NCI-H1048 (cell line): ENCODE measurements at regions not wholly inside any gene's neighbourhood (a gene's known extent, or its start where the extent isn't known, plus 50 kb on each side); places are given as distances from the start of the nearest gene placed in this dataset.
"Not testable (repeated sequence)": the region's sequence is repeated elsewhere in the genome, so short reads cannot be mapped to it uniquely, and the experiment has no call there.

Experiments used
- DNase-seq: peaks from one replicate; lab custom pipeline; 2025; lab: John Stamatoyannopoulos, UW

DNA sequence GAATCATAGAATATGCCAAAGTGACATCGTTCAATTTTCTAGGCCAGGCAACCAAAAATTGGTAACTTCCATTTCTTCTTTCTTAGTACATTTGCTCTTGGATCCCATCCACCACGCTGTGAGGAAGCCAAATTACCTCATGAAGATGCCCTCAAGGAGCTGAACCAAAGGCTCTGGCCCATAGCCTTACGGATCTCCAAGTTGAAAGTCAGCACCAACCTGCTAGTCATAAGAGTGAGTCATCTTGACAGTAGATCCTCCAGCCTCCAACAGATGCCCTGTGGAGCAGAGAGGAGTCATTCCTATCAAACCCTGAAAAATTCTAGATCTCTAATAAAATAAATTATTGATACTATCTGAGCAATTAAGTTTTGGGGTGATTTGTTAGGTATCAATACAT lies 322.5 kb upstream of the COL8A1 start:
- DNase-seq = no peak

GRCh38 chr3:99313485-99313884 lies 324.9 kb upstream of the COL8A1 start:
- DNase-seq = peak; percentile 18

- DNase-seq = no peak
Measured at GRCh38 chr3:99298661-99299060, 339.7 kb upstream of the COL8A1 start.

DNA sequence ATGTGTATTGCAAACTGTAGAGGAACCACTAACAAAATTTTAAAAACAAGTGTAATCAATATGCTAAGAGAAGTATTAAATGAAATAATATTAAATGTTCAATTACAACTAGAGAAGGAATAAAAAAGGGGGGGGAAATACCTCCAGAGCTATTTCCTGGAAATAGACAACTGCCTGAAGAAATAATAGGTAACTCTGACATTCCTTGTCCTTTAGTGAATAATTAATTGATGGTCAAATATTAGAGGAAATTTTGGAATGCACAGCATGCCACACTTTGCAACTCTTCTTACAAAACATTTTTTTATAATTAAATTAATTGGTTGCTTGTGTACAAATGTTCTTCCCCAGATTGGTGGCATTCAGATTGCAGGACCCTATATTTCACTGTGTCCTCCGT lies 342.6 kb upstream of the COL8A1 start:
- no peak for DNase-seq

DNA sequence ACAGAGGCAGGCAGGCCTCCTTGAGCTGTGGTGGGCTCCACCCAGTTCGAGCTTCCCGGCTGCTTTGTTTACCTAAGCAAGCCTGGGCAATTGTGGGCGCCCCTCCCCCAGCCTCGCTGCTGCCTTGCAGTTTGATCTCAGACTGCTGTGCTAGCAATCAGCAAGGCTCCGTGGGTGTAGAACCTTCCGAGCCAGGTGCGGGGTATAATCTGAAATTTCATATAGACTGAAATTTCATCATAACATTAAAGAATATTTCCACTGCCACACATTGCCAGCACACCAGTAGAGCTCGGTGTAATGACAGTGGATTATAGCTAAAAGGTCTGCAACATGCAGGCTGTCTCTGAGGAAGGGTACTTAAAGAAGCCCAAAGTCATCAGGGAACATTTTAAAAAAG lies 344.3 kb upstream of the COL8A1 start:
- not testable (repeated sequence) for DNase-seq

DNA sequence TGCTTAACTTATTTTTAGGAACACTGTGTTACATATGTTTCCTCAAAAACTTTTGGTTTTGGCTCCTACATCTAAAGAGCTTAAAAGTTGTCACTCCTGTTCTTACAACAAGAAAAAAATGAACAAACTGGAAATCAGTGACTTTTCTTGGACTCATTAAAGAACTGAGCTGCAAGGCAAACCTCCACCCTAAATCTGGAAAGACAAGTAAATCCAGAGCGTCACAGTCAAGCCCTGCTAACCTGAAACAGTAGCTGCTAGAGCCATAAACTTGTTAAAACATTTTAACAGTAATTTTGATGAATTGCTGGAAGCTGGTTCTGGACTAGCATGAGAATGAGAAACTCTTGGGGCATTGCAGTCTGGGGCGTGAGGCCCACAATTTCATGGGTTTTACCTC lies 350.5 kb upstream of the COL8A1 start:
- DNase-seq = no peak

GRCh38 chr3:99286266-99286845 lies 352.0 kb upstream of the COL8A1 start:
- DNase-seq = no peak

- DNase-seq = no peak
Measured at GRCh38 chr3:99269606-99270351, 368.3 kb upstream of the DCBLD2 start.

- DNase-seq = no peak
Measured at GRCh38 chr3:99256788-99257187, 355.3 kb upstream of the DCBLD2 start.

GRCh38 chr3:99253963-99254355 lies 352.5 kb upstream of the DCBLD2 start:
- DNase-seq = no peak

GRCh38 chr3:99250821-99251355 lies 349.4 kb upstream of the DCBLD2 start:
- no peak for DNase-seq

GRCh38 chr3:99250272-99250671 lies 348.8 kb upstream of the DCBLD2 start:
- no peak for DNase-seq

DNA sequence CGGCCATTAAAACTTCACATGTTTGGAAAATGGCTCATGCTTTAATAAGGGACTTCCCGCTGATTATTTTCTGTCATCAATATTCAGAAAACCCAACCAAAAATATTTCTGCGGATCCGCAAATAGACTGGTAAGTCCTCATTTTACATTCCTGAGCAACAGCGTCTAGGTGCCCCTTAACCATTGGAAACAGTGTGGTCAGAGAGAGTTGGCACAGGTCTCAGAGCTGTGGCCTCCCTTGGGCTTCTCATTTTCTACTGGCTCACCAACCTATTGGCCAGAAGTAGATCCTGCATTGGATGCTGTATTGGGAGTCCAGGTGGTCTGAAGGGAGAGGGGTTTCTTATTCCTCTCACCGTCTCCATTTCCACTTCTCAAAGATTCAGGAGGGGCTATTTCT lies 348.1 kb upstream of the DCBLD2 start:
- DNase-seq = no peak

DNA sequence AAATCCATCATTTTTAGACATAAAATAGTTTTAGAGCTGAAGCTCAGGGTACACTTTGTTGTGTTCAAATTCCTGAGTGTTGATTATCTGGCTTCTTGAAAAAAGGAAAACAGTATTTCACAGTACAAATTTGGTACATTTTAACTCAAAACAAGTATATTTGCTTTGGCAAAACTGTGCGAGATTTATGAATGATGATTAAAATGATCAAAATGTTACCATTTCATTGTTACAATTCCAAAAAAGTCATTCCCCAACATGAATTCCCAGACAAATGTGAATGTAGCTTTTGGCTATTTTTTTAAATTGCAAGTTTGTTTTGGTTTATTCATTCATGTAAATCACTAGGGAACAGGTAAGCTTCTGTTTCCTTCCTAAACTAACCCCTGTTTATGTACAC lies 347.4 kb upstream of the DCBLD2 start:
- DNase-seq = no peak

GRCh38 chr3:99248130-99248529 lies 346.6 kb upstream of the DCBLD2 start:
- DNase-seq = no peak

- no peak for DNase-seq
Measured at GRCh38 chr3:99246010-99246654, 344.6 kb upstream of the DCBLD2 start.

GRCh38 chr3:99242271-99242670 lies 340.8 kb upstream of the DCBLD2 start:
- no peak for DNase-seq

DNA sequence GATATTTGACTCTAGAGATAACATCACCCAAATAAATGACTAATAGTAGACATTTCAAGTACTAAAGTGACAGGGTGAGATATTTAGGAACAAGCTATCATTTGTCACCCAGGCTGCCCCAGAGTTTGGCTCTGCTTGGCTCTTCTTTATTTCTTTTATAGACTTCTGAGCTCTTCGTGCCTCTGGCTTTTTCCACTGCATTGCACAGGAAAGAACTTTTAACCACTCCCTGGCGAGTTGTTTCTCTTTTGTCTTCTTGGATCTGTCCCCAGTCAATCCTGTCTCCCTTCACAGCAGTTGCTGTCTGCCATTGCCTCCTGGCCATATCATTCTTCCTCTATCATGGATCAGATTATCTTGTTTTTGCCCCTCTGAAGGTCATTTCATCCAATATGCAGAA lies 339.2 kb upstream of the DCBLD2 start:
- no peak for DNase-seq

DNA sequence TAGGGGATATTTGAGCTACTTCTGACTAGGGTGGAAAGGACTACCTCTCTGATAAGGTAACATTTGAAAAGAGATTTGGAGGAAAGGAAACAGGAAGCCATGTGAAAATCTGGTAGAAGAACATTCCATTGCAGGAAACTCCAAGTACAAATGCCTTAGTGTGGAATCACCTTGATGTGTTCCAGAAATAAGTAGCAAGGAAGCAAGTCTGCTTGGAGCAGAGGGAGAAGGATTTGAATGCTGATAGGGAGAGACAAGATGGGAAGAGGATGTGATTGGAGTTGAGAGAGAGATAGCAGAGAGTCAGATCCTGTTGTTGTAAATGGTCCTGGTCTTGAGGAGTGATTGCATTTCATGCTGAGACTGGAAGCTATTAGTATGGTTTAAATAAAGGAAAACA lies 335.1 kb upstream of the DCBLD2 start:
- DNase-seq = no peak

GRCh38 chr3:99232696-99233095 lies 331.2 kb upstream of the DCBLD2 start:
- DNase-seq = no peak

- no peak for DNase-seq
Measured at GRCh38 chr3:99218468-99218867, 317.0 kb upstream of the DCBLD2 start.

GRCh38 chr3:99212969-99213368 lies 311.5 kb upstream of the DCBLD2 start:
- DNase-seq = no peak

DNA sequence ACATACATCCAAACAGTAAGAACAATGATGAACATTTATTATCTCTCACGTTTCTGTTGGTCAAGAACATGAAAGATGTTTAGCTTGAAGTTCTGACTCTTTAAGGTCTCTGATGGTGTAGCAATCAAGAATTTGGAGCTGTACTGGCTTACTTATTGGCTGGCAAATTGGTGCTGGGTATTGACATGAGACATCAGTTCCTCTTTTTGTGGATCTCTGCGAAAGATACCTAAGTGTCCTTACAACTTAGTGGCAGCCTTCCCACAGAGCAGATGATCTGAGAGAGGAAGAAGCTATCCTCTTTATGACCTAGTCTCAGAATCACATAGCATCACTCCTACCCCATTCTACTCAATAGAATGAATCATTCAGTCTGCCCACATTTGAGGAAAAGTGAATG lies 309.8 kb upstream of the DCBLD2 start:
- no peak for DNase-seq
